ENCODE measurements at regions not wholly inside any gene's neighbourhood (a gene's known extent, or its start where the extent isn't known, plus 50 kb on each side); places are given as distances from the start of the nearest gene placed in this dataset.

- DNase-seq (ENCODE audit: low read depth, low spot score): no peak
Observed at GRCh38 chr2:19684516-19684915, 217.3 kb downstream of the TTC32 start.

GRCh38 chr2:19683556-19683955 lies 218.2 kb downstream of the TTC32 start:
- no peak for DNase-seq (ENCODE audit: low read depth, low spot score)

GRCh38 chr2:19682493-19682892 lies 219.3 kb downstream of the TTC32 start:
- no peak for DNase-seq (ENCODE audit: low read depth, low spot score)

DNA sequence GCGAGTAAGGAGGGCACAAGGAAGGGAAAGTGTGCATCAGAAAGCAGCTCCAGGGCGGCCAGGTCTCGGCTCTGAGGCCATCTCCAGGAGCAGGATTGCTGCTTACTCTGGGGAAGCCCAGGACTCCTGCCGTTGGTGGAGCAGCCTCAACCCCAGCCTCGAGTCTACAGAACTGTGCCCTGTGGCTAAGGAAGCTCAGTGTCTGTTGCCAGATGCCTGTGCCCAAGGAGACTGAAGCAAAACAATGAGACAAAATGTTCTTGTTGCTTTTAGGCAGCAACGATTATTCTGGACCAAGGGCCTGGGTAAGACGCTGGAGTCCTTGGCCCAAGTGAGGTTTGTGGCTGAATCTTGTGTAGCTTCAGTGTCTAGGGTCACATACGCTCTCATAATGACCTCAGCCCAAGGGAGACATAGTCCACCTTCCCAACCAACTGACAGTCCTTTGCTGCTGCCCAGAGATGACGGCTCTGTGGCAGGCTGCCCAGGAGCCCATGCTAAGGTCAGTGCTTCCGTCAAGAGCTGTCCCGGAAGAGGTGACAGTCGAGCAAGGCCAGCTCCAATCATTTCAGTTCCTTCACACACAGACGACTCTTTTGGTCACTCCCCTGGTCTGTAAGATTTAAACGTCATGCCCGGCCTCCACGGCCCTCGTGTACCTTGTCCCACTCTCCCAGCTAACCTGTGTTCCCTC lies 223.8 kb downstream of the TTC32 start:
- no peak for DNase-seq (ENCODE audit: low read depth, low spot score)

DNA sequence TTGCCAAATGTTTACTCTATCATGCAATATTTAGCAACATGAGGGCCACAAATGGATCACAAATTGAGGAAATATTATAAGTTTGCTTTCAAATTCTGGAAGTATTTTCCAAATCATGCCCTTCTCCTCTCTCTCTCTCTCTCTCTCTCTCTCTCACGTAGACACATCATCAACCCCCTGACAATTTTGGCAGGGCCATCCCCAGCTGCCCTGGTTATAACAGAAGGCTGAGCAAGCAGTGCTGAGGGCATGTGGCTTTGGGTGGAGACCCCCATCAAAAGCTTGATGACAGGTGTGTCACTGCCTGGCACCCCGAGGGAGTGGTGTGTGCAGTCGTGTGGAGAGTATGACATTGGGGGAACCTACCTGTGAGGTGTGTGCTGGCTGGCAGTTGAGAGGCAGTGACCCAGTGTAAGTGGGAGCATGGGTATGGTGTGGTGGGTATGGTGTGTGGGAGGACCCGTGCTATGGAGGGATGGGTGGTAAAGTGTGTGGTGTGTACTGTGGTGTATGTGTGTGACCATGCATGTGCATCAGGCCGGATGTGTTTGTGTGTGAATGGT lies 224.5 kb downstream of the TTC32 start:
- no peak for DNase-seq (ENCODE audit: low read depth, low spot score)

DNA sequence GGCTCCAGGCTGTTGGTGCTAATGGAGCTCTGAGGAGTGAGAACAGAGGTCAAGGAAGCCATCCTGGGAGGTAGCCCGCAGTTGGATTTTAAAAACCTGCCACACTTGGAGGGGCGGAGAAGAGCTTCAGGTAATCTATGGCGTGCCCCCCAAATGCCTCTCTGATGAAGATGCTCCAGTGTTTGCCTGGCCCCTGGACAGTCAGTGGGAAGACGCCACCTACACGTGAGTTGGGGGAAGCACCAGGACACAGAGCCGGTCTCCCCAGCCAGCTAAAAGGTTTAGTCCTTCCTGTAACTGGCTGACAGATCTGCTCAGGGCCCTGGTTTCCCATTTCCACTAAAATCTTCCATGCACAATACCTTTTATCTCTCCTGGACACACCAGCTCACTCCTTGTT lies 225.0 kb downstream of the TTC32 start:
- DNase-seq (ENCODE audit: low read depth, low spot score): peak; percentile 26

DNA sequence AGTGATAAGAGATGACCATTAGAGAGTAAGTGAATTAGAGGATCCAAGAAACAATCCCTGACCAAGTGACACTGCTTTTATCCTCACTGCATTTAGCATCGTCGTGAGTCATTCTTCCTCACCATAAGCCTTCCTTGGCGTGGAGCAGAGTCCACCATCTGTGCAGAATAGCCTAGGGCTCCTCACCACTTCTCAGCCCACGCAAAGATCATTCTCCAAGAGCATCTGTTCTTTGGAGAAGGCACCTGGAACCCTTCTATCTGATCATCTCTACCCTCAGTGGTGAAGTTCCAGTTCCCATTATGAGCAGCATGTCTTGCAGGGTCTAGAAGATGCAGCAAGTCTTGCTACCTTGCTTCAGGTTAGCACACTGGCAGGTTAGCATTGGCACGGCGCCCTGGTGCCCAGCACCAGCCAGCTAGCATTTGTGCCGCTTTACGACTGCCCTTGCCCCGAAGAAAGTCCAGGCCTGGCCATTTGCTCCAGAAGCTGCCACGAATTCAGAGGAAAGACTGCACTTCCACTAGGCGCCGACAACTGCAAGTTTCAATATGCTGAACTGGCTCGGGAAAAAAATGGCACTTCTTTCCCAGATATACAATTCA lies 225.8 kb downstream of the TTC32 start:
- DNase-seq (ENCODE audit: low read depth, low spot score): no peak

GRCh38 chr2:19675003-19675629 lies 226.7 kb downstream of the TTC32 start:
- DNase-seq (ENCODE audit: low read depth, low spot score): peak; percentile 90

GRCh38 chr2:19674051-19675002 lies 227.5 kb downstream of the TTC32 start:
- DNase-seq (ENCODE audit: low read depth, low spot score): peak; percentile 14

- peak; percentile 85 for DNase-seq (ENCODE audit: low read depth, low spot score)
Observed at GRCh38 chr2:19673213-19673791, 228.5 kb downstream of the TTC32 start.

GRCh38 chr2:19671916-19672315 lies 229.9 kb downstream of the TTC32 start:
- no peak for DNase-seq (ENCODE audit: low read depth, low spot score)

GRCh38 chr2:19671311-19671710 lies 230.5 kb downstream of the TTC32 start:
- DNase-seq (ENCODE audit: low read depth, low spot score): no peak

DNA sequence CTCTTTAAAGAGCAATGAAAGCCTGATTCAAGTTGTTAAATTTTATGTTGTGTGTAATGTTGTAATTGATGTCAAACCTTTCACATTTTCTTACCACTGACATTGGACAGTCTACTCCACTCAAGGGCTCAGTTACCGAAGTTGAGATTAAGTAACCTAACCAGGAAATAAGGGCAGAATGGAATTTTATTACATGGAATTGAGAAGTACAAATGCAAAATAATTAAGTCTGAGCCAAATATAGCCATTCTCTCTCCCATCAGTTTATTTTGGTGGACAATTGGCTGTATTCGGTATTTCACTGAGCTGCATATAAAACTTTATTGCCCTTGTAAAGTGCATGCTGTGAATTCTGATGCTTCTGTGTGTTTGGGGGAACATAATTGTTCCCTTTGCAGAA lies 231.5 kb downstream of the TTC32 start:
- no peak for DNase-seq (ENCODE audit: low read depth, low spot score)

DNA sequence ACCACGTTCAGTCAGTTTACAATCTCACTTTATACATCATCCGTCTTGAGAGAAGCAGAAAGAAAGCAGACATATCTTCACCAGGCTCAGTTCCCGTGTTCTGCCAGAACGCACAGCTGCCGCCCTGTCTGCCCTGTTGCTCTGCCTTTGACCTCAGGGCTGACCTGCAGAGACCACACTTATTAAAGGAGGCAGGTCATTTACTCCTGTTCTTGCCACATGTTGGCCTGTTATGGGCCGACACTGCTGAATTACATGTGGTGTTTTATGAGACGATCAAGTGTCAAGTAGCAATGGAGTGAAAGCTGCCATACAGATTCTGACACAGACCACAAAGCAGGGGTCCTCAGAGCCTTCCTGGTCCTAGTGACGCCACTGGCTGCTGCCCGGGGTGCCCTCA lies 232.2 kb downstream of the TTC32 start:
- DNase-seq (ENCODE audit: low read depth, low spot score): no peak

- no peak for DNase-seq (ENCODE audit: low read depth, low spot score)
Observed at GRCh38 chr2:19669126-19669525, 232.7 kb downstream of the TTC32 start.

GRCh38 chr2:19667536-19667949 lies 234.2 kb downstream of the TTC32 start:
- no peak for DNase-seq (ENCODE audit: low read depth, low spot score)

- DNase-seq (ENCODE audit: low read depth, low spot score): no peak
Observed at GRCh38 chr2:19667085-19667484, 234.7 kb downstream of the TTC32 start.

DNA sequence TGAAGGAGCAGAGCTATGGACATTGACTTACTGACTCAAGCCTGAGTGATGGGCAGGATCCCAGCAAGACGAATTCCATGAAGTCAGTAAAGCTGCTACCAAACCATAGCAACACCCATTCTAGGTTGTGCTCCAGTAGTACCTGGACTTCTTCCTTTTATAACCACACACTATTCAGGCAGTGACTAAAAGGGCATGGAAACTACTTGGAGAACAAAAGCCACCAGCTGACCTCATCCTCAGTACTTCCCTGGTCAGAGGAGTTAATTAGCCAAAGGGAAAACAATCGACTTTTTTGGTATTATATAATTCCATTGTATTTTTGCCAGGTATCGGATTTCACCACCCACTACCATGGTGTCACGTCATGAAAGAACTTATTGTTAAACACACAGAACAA lies 237.1 kb downstream of the TTC32 start:
- DNase-seq (ENCODE audit: low read depth, low spot score): no peak

GRCh38 chr2:19659024-19659792 lies 242.6 kb downstream of the TTC32 start:
- no peak for DNase-seq (ENCODE audit: low read depth, low spot score)

DNA sequence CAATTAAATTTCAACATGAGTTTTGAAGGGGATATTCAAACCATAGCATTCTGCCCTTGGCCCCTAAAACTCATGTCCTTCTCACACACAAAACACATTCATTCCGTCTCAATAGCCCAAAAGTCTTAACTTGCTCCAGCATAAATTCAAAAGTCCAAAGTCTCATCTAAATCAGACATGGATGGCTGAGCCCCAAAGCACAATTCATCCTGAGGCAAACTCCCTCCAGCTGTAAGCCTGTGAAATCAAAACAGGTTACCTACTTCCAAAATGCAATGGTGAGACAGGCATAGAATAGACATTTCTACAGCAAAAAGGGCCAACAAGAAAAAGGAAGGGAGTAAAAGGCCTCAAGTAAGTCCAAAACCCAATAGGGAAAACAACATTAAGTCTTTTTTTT lies 245.8 kb downstream of the TTC32 start:
- DNase-seq (ENCODE audit: low read depth, low spot score): no peak

Data from ELF-1 (cell line).